ENCODE measurements at regions not wholly inside any gene's neighbourhood (a gene's known extent, or its start where the extent isn't known, plus 50 kb on each side); places are given as distances from the start of the nearest gene placed in this dataset.
"Not testable (repeated sequence)": the region's sequence is repeated elsewhere in the genome, so short reads cannot be mapped to it uniquely, and the experiment has no call there.

GRCh38 chr9:21605489-21605931 is 123.4 kb upstream of the IFNE start:
- no peak for DNase-seq

GRCh38 chr9:21607576-21607975 is 125.5 kb upstream of the IFNE start:
- no peak for DNase-seq

GRCh38 chr9:21608200-21608599 is 126.1 kb upstream of the IFNE start:
- DNase-seq, result no peak

GRCh38 chr9:21609506-21609905 is 127.4 kb upstream of the IFNE start:
- no peak for DNase-seq

- peak; percentile 35 to 43 for DNase-seq
These were observed 129.8 kb upstream of the IFNE start for GRCh38 chr9:21611891-21612290.

GRCh38 chr9:21615018-21615417 is 132.9 kb upstream of the IFNE start:
- DNase-seq, result no peak

GRCh38 chr9:21615446-21615845 is 133.3 kb upstream of the IFNE start:
- DNase-seq, result no peak

GRCh38 chr9:21616082-21616778 is 134.1 kb upstream of the IFNE start:
- no peak for DNase-seq

- DNase-seq, result no peak
These were observed 142.8 kb upstream of the IFNE start for GRCh38 chr9:21624675-21625644.

GRCh38 chr9:21626493-21626892 is 144.4 kb upstream of the IFNE start:
- DNase-seq, result no peak

- not testable (repeated sequence) for DNase-seq
These were observed 146.8 kb upstream of the IFNE start for GRCh38 chr9:21628954-21629353.

GRCh38 chr9:21634951-21635350 is 152.8 kb upstream of the IFNE start:
- no peak for DNase-seq

- no peak for DNase-seq
These were observed 156.0 kb upstream of the IFNE start for GRCh38 chr9:21638104-21638503.

GRCh38 chr9:21653091-21653490 is 149.3 kb upstream of the MTAP start:
- no peak for DNase-seq

GRCh38 chr9:21653589-21653988 is 148.8 kb upstream of the MTAP start:
- no peak for DNase-seq

- no peak for DNase-seq
These were observed 145.4 kb upstream of the MTAP start for GRCh38 chr9:21656776-21657674.

GRCh38 chr9:21657966-21658667 is 144.3 kb upstream of the MTAP start:
- DNase-seq, result no peak

- no peak for DNase-seq
These were observed 141.5 kb upstream of the MTAP start for GRCh38 chr9:21660976-21661375.

- no peak for DNase-seq
These were observed 140.8 kb upstream of the MTAP start for GRCh38 chr9:21661626-21662025.

- no peak for DNase-seq
These were observed 133.9 kb upstream of the MTAP start for GRCh38 chr9:21668516-21668915.

- DNase-seq, result no peak
These were observed 132.7 kb upstream of the MTAP start for GRCh38 chr9:21669701-21670100.

- DNase-seq, result no peak
These were observed 132.1 kb upstream of the MTAP start for GRCh38 chr9:21670374-21670773.

Data from activated T-cell treated with anti-CD3 and anti-CD28 coated beads, Interleukin-2, amount 50 U/mL, for 48 hours (primary cell).